C4-2B (cell line): ENCODE measurements at regions not wholly inside any gene's neighbourhood (a gene's known extent, or its start where the extent isn't known, plus 50 kb on each side); places are given as distances from the start of the nearest gene placed in this dataset.

ENCODE experiments used
- CTCF ChIP-seq: fragments of 450-650 bp; conservative IDR thresholded peaks from 2 replicates; pipeline ENCODE4 v1.5.1; 2017; ENCODE audit warnings: mild to moderate bottlenecking
- ZFX ChIP-seq: fragments of 450-650 bp; IDR thresholded peaks from 2 replicates; pipeline ENCODE4 v1.6.1; 2017

GRCh38 chr1:63248216-63248615 is 74.2 kb upstream of the FOXD3 start:
- no peak for TF ChIP-seq CTCF
- TF ChIP-seq ZFX, result no peak
